Stimulated activated CD4-positive, alpha-beta T cell treated with anti-CD3 and anti-CD28 coated beads, TNF-alpha, amount 100 ng/mL, for 1 hour (primary cell): ENCODE measurements at regions not wholly inside any gene's neighbourhood (a gene's known extent, or its start where the extent isn't known, plus 50 kb on each side); places are given as distances from the start of the nearest gene placed in this dataset.

Experiments used
- DNase-seq, 3 donors: peaks; one replicate each; pipeline ENCODE4 v3.0.0-alpha.2; 2020; ENCODE audit warnings: low read depth in 3 of 3, low spot score in 1 of 3

- no peak for DNase-seq
These were observed 57.2 kb upstream of the PITRM1 start for GRCh38 chr10:3229815-3230214.

- DNase-seq, result no peak
These were observed 56.0 kb upstream of the PITRM1 start for GRCh38 chr10:3228629-3228945.

- no peak for DNase-seq
These were observed 54.6 kb upstream of the PITRM1 start for GRCh38 chr10:3226960-3227744.

- no peak for DNase-seq
These were observed 53.0 kb upstream of the PITRM1 start for GRCh38 chr10:3225561-3225960.

- no peak for DNase-seq
These were observed 51.7 kb upstream of the PITRM1 start for GRCh38 chr10:3224241-3224640.

GRCh38 chr10:3222626-3223025, 50.0 kb upstream of the PITRM1 start:
- no peak for DNase-seq
